H9 (cell line): ENCODE measurements at regions not wholly inside any gene's neighbourhood (a gene's known extent, or its start where the extent isn't known, plus 50 kb on each side); places are given as distances from the start of the nearest gene placed in this dataset.

Experiments
- DNase-seq: peaks from one replicate; pipeline ENCODE4 v3.0.0-alpha.2; 2017
- H2AFZ ChIP-seq: one replicate; pipeline ENCODE4 v1.6.1; 2013; ENCODE audit warnings: mild to moderate bottlenecking, low read length, control low read depth, moderate library complexity
- H2AK5ac ChIP-seq: 2 replicates; pipeline ENCODE4 v1.6.1; 2013; ENCODE audit warnings: low read length, control low read depth, mixed read lengths; ENCODE audit not compliant: insufficient read length
- H2BK120ac ChIP-seq: one replicate; pipeline ENCODE4 v1.6.1; 2013; ENCODE audit warnings: low read depth, mild to moderate bottlenecking, low read length, control low read depth, inconsistent platforms; ENCODE audit not compliant: poor library complexity, severe bottlenecking
- H2BK12ac ChIP-seq: 2 replicates; pipeline ENCODE4 v1.6.1; 2013; ENCODE audit warnings: low read length, control low read depth, mixed read lengths, low read depth; ENCODE audit not compliant: insufficient read length
- H2BK15ac ChIP-seq: 2 replicates; pipeline ENCODE4 v1.6.1; 2013; ENCODE audit warnings: low read depth, low read length, control low read depth
- H2BK20ac ChIP-seq: one replicate; pipeline ENCODE4 v1.6.1; 2013; ENCODE audit warnings: low read depth, mild to moderate bottlenecking, low read length, control low read depth, inconsistent platforms; ENCODE audit not compliant: poor library complexity, severe bottlenecking
- H2BK5ac ChIP-seq: 2 replicates; pipeline ENCODE4 v1.6.1; 2013; ENCODE audit warnings: low read length, control low read depth, mixed read lengths; ENCODE audit not compliant: insufficient read length
- H3K14ac ChIP-seq: 2 replicates; pipeline ENCODE4 v1.6.1; 2013; ENCODE audit warnings: low read length, control low read depth; ENCODE audit not compliant: insufficient read depth
- H3K18ac ChIP-seq: 2 replicates; pipeline ENCODE4 v1.6.1; 2013; ENCODE audit warnings: low read depth, mild to moderate bottlenecking, mixed read lengths, low read length, control low read depth; ENCODE audit not compliant: insufficient read length
- H3K23ac ChIP-seq: 2 replicates; pipeline ENCODE4 v1.6.1; 2013; ENCODE audit warnings: low read length, control low read depth, mixed read lengths, low read depth; ENCODE audit not compliant: insufficient read length
- H3K23me2 ChIP-seq: 2 replicates; pipeline ENCODE4 v1.6.1; 2013; ENCODE audit warnings: low read depth, mild to moderate bottlenecking, mixed read lengths, low read length, control low read depth; ENCODE audit not compliant: insufficient read length, poor library complexity, severe bottlenecking
- H3K27ac ChIP-seq: 2 replicates; pipeline ENCODE4 v1.5.1; 2013; ENCODE audit warnings: low read length, control low read depth, mixed read lengths, low read depth; ENCODE audit not compliant: insufficient read length
- H3K27me3 ChIP-seq: 2 replicates; pipeline ENCODE4 v1.6.1; 2013; ENCODE audit warnings: low read length, control low read depth, inconsistent platforms; ENCODE audit not compliant: insufficient read depth
- H3K4ac ChIP-seq: 2 replicates; pipeline ENCODE4 v1.6.1; 2013; ENCODE audit warnings: low read depth, mild to moderate bottlenecking, control low read depth, inconsistent platforms, low read length, moderate library complexity
- H3K4me1 ChIP-seq: 2 replicates; pipeline ENCODE4 v1.6.1; 2013; ENCODE audit warnings: low read length, control low read depth, inconsistent platforms; ENCODE audit not compliant: insufficient read depth
- H3K4me2 ChIP-seq: 2 replicates; pipeline ENCODE4 v1.6.1; 2013; ENCODE audit warnings: low read length, control low read depth, mixed read lengths; ENCODE audit not compliant: insufficient read length, insufficient read depth
- H3K56ac ChIP-seq: 2 replicates; pipeline ENCODE4 v1.6.1; 2013; ENCODE audit warnings: low read depth, mild to moderate bottlenecking, mixed read lengths, low read length, control low read depth; ENCODE audit not compliant: insufficient read length
- H3K79me1 ChIP-seq: 2 replicates; pipeline ENCODE4 v1.6.1; 2013; ENCODE audit warnings: low read depth, mild to moderate bottlenecking, moderate library complexity, low read length, control low read depth, inconsistent platforms; ENCODE audit not compliant: insufficient read depth, poor library complexity, severe bottlenecking
- H3K79me2 ChIP-seq: 2 replicates; pipeline ENCODE4 v1.6.1; 2013; ENCODE audit warnings: low read length, control low read depth, inconsistent platforms; ENCODE audit not compliant: insufficient read depth
- H3K9ac ChIP-seq: 2 replicates; pipeline ENCODE4 v1.6.1; 2013; ENCODE audit warnings: low read length, control low read depth, mixed read lengths; ENCODE audit not compliant: insufficient read length; ENCODE audit errors: extremely low read depth
- H3K9me3 ChIP-seq: one replicate; pipeline ENCODE4 v1.6.1; 2013; ENCODE audit warnings: low read depth, low read length, inconsistent platforms; ENCODE audit not compliant: control insufficient read depth
- H3T11ph ChIP-seq: one replicate; pipeline ENCODE4 v1.6.1; 2013; ENCODE audit warnings: mild to moderate bottlenecking, low read length, control low read depth, inconsistent platforms
- H4K20me1 ChIP-seq: one replicate; pipeline ENCODE4 v1.6.1; 2013; ENCODE audit not compliant: control insufficient read depth, insufficient read length, insufficient read depth
- H4K5ac ChIP-seq: 2 replicates; pipeline ENCODE4 v1.6.1; 2013; ENCODE audit warnings: low read depth, mild to moderate bottlenecking, mixed read lengths, low read length, control low read depth; ENCODE audit not compliant: insufficient read length
- H4K8ac ChIP-seq: replicated peaks from 2 replicates; pipeline ENCODE4 v1.6.1; 2013; ENCODE audit warnings: low read length, control low read depth, mixed read lengths, low read depth; ENCODE audit not compliant: insufficient read length
- H4K91ac ChIP-seq: 2 replicates; pipeline ENCODE4 v1.6.1; 2013; ENCODE audit warnings: low read depth, mild to moderate bottlenecking, moderate library complexity, mixed read lengths, low read length, control low read depth; ENCODE audit not compliant: insufficient read length
- H3K27ac Mint-ChIP-seq, 3 experiments: 2 replicates in 2 of 3; 3 replicates in 1 of 3; pipeline ENCODE4 v1.8.0; 2020 to 2021; ENCODE audit warnings: mixed read lengths in 3 of 3, mild to moderate bottlenecking in 1 of 3, moderate library complexity in 1 of 3
- H3K27me3 Mint-ChIP-seq: 2 replicates; pipeline ENCODE4 v1.8.0; 2021; ENCODE audit warnings: low read depth, mild to moderate bottlenecking, moderate library complexity, mixed read lengths
- H3K36me3 Mint-ChIP-seq, 3 experiments: 2 replicates in 2 of 3; 3 replicates in 1 of 3; pipeline ENCODE4 v1.8.0; 2020 to 2021; ENCODE audit warnings: low read depth in 3 of 3, mixed read lengths in 3 of 3; ENCODE audit not compliant: insufficient read depth in 1 of 3
- H3K4me1 Mint-ChIP-seq, 2 experiments: 2 replicates each; pipeline ENCODE4 v1.8.0; 2020; ENCODE audit warnings: mixed read lengths in 2 of 2
- H3K4me3 Mint-ChIP-seq, 2 experiments: 2 replicates in 1 of 2; 3 replicates in 1 of 2; pipeline ENCODE4 v1.8.0; 2020 to 2021; ENCODE audit warnings: mild to moderate bottlenecking in 2 of 2, mixed read lengths in 2 of 2, moderate library complexity in 1 of 2
- H3K9me3 Mint-ChIP-seq, 2 experiments: 2 replicates in 1 of 2; 3 replicates in 1 of 2; pipeline ENCODE4 v1.8.0; 2020; ENCODE audit warnings: mild to moderate bottlenecking in 2 of 2, mixed read lengths in 2 of 2, moderate library complexity in 1 of 2
- whole genome bisulfite sequencing: extraction: QIAGEN DNeasy Blood & Tissue Kit; methylation state at CpG from one replicate; pipeline ENCODE4 v1.1.7; 2013; ENCODE audit warnings: missing lambda C conversion rate, low lambda C conversion rate, mixed read lengths; ENCODE audit not compliant: insufficient read length; ENCODE audit errors: extremely low coverage; 5-methylcytosine and 5-hydroxymethylcytosine counted together
- TF ChIP-seq, protein P1 (sequence below): fragments of 200-600 bp; sonication (generic); conservative IDR thresholded peaks from 3 replicates; pipeline ENCODE4 v1.8.0; 2021; ENCODE audit warnings: antibody characterized with exemption, mild to moderate bottlenecking

DNA sequence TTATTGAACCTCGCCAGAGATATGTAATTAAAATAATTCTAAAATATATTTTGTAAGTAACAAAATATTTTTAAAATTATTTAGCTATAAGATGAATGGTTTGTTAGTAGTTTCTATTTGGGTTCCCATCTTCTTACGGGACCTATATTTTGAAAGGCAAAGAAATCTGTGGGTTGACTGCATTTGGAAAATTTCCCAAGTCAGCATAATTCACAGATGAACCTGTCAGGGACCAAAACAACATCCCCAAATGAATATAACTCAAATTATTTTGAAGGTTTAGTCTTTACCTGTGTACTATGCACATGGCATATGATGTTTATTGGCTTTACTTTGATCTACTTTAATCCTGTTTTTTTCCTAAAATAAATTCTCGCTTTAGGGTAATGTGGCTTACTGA lies 607.4 kb upstream of the JAG1 start:
- H3K4me1 ChIP-seq, result no peaks in the 10 kb centered on the region

More for the DNA sequence above, 607.4 kb upstream of the JAG1 start:
- Histone ChIP-seq H2BK12ac (no peak overlapping the region), H3K79me2 (no peaks in the 10 kb centered on the region), H2BK5ac (no peak overlapping the region), H3K14ac (no peak overlapping the region), H2AFZ (no peak overlapping the region), H3K9ac (no peak overlapping the region), H3T11ph (no peak overlapping the region), H3K27me3 (no peaks in the 10 kb centered on the region), H3K18ac (no peak overlapping the region), H2BK20ac (no peak overlapping the region), H2BK120ac (no peak overlapping the region), H4K20me1 (no peaks in the 10 kb centered on the region), H2BK15ac (no peak overlapping the region), H3K23me2 (no peaks in the 10 kb centered on the region), H3K9me3 (no peaks in the 10 kb centered on the region), H3K4ac (no peak overlapping the region), H3K4me2 (no peak overlapping the region), H2AK5ac (no peak overlapping the region), H3K79me1 (no peaks in the 10 kb centered on the region), H3K23ac (no peak overlapping the region), H4K91ac (no peak overlapping the region), H3K56ac (no peak overlapping the region), H4K5ac (no peak overlapping the region), H4K8ac (no peak overlapping the region), H3K27ac (no peak overlapping the region)
- no peak overlapping the region for H3K27ac Mint-ChIP-seq
- no peak for DNase-seq
- H3K36me3 Mint-ChIP-seq, result peaks cover 0 to 10% (median 1%) of the 10 kb centered on the region in 3 experiments; a peak in 3 of 7 replicates
- no peak overlapping the region for H3K4me3 Mint-ChIP-seq
- H3K4me1 Mint-ChIP-seq, result peaks cover 5 to 7% of the 10 kb centered on the region in 2 experiments
- H3K9me3 Mint-ChIP-seq, result peaks cover 0 to 4% of the 10 kb centered on the region in 2 experiments; a peak in 2 of 5 replicates
- TF ChIP-seq, protein P1, sequence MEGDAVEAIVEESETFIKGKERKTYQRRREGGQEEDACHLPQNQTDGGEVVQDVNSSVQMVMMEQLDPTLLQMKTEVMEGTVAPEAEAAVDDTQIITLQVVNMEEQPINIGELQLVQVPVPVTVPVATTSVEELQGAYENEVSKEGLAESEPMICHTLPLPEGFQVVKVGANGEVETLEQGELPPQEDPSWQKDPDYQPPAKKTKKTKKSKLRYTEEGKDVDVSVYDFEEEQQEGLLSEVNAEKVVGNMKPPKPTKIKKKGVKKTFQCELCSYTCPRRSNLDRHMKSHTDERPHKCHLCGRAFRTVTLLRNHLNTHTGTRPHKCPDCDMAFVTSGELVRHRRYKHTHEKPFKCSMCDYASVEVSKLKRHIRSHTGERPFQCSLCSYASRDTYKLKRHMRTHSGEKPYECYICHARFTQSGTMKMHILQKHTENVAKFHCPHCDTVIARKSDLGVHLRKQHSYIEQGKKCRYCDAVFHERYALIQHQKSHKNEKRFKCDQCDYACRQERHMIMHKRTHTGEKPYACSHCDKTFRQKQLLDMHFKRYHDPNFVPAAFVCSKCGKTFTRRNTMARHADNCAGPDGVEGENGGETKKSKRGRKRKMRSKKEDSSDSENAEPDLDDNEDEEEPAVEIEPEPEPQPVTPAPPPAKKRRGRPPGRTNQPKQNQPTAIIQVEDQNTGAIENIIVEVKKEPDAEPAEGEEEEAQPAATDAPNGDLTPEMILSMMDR, result no peak
- no peaks in the 10 kb centered on the region; the same call in 1 of the 2 replicates for H3K27me3 Mint-ChIP-seq
- no CpG with 5 or more reads among the region's 3 CpGs for WGBS
